IMR-90 (cell line): ENCODE measurements at regions not wholly inside any gene's neighbourhood (a gene's known extent, or its start where the extent isn't known, plus 50 kb on each side); places are given as distances from the start of the nearest gene placed in this dataset.

Experiments
- ATAC-seq: fragments of 200-7000 bp; cut with Tn5 transposase; 2 replicates; pipeline ENCODE4 v1.9.1; 2020; ENCODE audit warnings: low read depth, mild to moderate bottlenecking, moderate library complexity
- BruUV-seq: library from RNA; stranded (reverse); fragments of 400-500 nt; replicated peaks from 2 replicates; lab custom pipeline; 2021; lab: Mats Ljungman, UMichigan
- CTCF ChIA-PET: fragments of 300-600 bp; formaldehyde crosslinking; extraction: SDS; loops from one replicate; lab custom pipeline; 2021; ENCODE audit warnings: antibody characterized with exemption; lab: Yijun Ruan, JAX
- POLR2A ChIA-PET: fragments of 300-600 bp; sonication (Branson Sonifier 250); formaldehyde crosslinking; loops from one replicate; lab custom pipeline; 2022; ENCODE audit warnings: antibody characterized with exemption; ENCODE audit not compliant: unreplicated experiment; lab: Charles Lee
- DNase-seq: peaks from one replicate; pipeline ENCODE4 v3.0.0; 2013
- H2AFZ ChIP-seq: replicated peaks from 2 replicates; pipeline ENCODE3; 2013; ENCODE audit warnings: low read length, mild to moderate bottlenecking; ENCODE audit not compliant: poor library complexity
- H2AK5ac ChIP-seq: 2 replicates; pipeline ENCODE4 v1.6.1; 2013; ENCODE audit warnings: low read depth, low read length, inconsistent platforms
- H2AK9ac ChIP-seq: replicated peaks from 2 replicates; pipeline ENCODE3; 2013; ENCODE audit warnings: mild to moderate bottlenecking, low read depth, low read length, moderate library complexity; ENCODE audit not compliant: poor library complexity
- H2BK120ac ChIP-seq: 2 replicates; pipeline ENCODE4 v1.6.1; 2013; ENCODE audit warnings: low read depth, low read length, inconsistent platforms
- H2BK15ac ChIP-seq: 3 replicates; pipeline ENCODE4 v1.6.1; 2013; ENCODE audit warnings: low read depth, low read length, inconsistent platforms
- H2BK20ac ChIP-seq: 2 replicates; pipeline ENCODE4 v1.6.1; 2013; ENCODE audit warnings: low read depth, mild to moderate bottlenecking, inconsistent platforms, low read length, moderate library complexity
- H2BK5ac ChIP-seq: 2 replicates; pipeline ENCODE4 v1.6.1; 2013; ENCODE audit warnings: mild to moderate bottlenecking, low read depth, low read length, inconsistent platforms; ENCODE audit not compliant: poor library complexity, severe bottlenecking
- H3K14ac ChIP-seq: replicated peaks from 2 replicates; pipeline ENCODE4 v1.6.1; 2013; ENCODE audit warnings: low read depth, low read length, inconsistent platforms
- H3K18ac ChIP-seq: 2 replicates; pipeline ENCODE4 v1.6.1; 2013; ENCODE audit warnings: low read depth, low read length, control low read depth
- H3K23ac ChIP-seq: 2 replicates; pipeline ENCODE4 v1.6.1; 2013; ENCODE audit warnings: low read depth, low read length, inconsistent platforms
- H3K27ac ChIP-seq: 2 replicates; pipeline ENCODE4 v1.5.1; 2013; ENCODE audit warnings: mild to moderate bottlenecking, control low read depth, low read length; ENCODE audit not compliant: insufficient read depth
- H3K27me3 ChIP-seq: 2 replicates; pipeline ENCODE4 v1.6.1; 2013; ENCODE audit warnings: low read length; ENCODE audit not compliant: control insufficient read depth, insufficient read depth
- H3K36me3 ChIP-seq: 2 replicates; pipeline ENCODE4 v1.6.1; 2013; ENCODE audit warnings: low read length, mixed read lengths; ENCODE audit not compliant: control insufficient read depth, insufficient read depth
- H3K4ac ChIP-seq: 2 replicates; pipeline ENCODE4 v1.6.1; 2013; ENCODE audit warnings: low read depth, low read length, inconsistent platforms
- H3K4me1 ChIP-seq: 2 replicates; pipeline ENCODE4 v1.6.1; 2013; ENCODE audit warnings: low read length, mixed read lengths; ENCODE audit not compliant: control insufficient read depth, insufficient read depth
- H3K4me2 ChIP-seq: 2 replicates; pipeline ENCODE4 v1.6.1; 2013; ENCODE audit warnings: low read depth, mild to moderate bottlenecking, control low read depth, low read length, moderate library complexity
- H3K4me3 ChIP-seq: 2 replicates; pipeline ENCODE4 v1.5.1; 2013; ENCODE audit warnings: low read depth, mild to moderate bottlenecking, control low read depth, low read length, moderate library complexity; ENCODE audit not compliant: insufficient read depth
- H3K56ac ChIP-seq: 2 replicates; pipeline ENCODE4 v1.6.1; 2013; ENCODE audit warnings: low read length, inconsistent platforms; ENCODE audit not compliant: insufficient read depth; ENCODE audit errors: extremely low read depth
- H3K79me1 ChIP-seq, 2 experiments: 2 replicates each; pipeline ENCODE4 v1.6.1; 2013; ENCODE audit warnings: low read length in 2 of 2, inconsistent platforms in 1 of 2, low read depth in 1 of 2
- H3K9ac ChIP-seq: 2 replicates; pipeline ENCODE4 v1.6.1; 2013; ENCODE audit warnings: low read depth, low read length, control low read depth
- H3K9me1 ChIP-seq: 2 replicates; pipeline ENCODE4 v1.6.1; 2013; ENCODE audit warnings: low read length, inconsistent platforms; ENCODE audit not compliant: insufficient read depth
- H3K9me3 ChIP-seq: 2 replicates; pipeline ENCODE4 v1.6.1; 2013; ENCODE audit warnings: low read length; ENCODE audit not compliant: control insufficient read depth, insufficient read depth
- H4K20me1 ChIP-seq: 2 replicates; pipeline ENCODE4 v1.6.1; 2013; ENCODE audit warnings: low read length, inconsistent platforms; ENCODE audit not compliant: insufficient read depth
- H4K5ac ChIP-seq: 2 replicates; pipeline ENCODE4 v1.6.1; 2013; ENCODE audit warnings: mild to moderate bottlenecking, low read depth, low read length, control low read depth
- H4K8ac ChIP-seq, 2 experiments: 2 replicates each; pipeline ENCODE4 v1.6.1; 2013; ENCODE audit warnings: low read depth in 2 of 2, low read length in 2 of 2, control low read depth in 1 of 2, inconsistent platforms in 1 of 2
- H4K91ac ChIP-seq: 2 replicates; pipeline ENCODE4 v1.6.1; 2013; ENCODE audit warnings: low read depth, low read length, inconsistent platforms; ENCODE audit not compliant: insufficient read depth
- MAFK ChIP-seq: IDR thresholded peaks from 2 replicates; pipeline ENCODE4 v1.6.1; 2012; ENCODE audit warnings: low read depth, low read length, improper control_type of control experiment
- POLR2A ChIP-seq: IDR thresholded peaks from 2 replicates; pipeline ENCODE4 v1.6.1; 2012; ENCODE audit warnings: mild to moderate bottlenecking, low read depth, low read length
- RFX5 ChIP-seq: IDR thresholded peaks from 2 replicates; pipeline ENCODE4 v1.8.0; 2012; ENCODE audit warnings: low read depth, mild to moderate bottlenecking, low read length, moderate library complexity
- WGBS, 2 experiments: methylation state at CpG; one replicate each; pipeline versions ENCODE4 v1.1.5 to v1.1.7; 2013; ENCODE audit warnings: missing lambda C conversion rate in 2 of 2; ENCODE audit not compliant: insufficient read length in 1 of 2; ENCODE audit errors: extremely low coverage in 2 of 2; 5-methylcytosine and 5-hydroxymethylcytosine counted together
- dilution Hi-C: fragments of 300-500 bp; cut with HindIII; formaldehyde crosslinking; loops from one replicate; pipeline ENCODE4 v1.14.3; 2018; ENCODE audit warnings: low sequenced_read_pairs; ENCODE audit not compliant: unreplicated experiment
- in situ Hi-C: fragments of 300-500 bp; cut with MboI; formaldehyde crosslinking; loops from 3 replicates; pipeline ENCODE4 v1.14.3; 2019; ENCODE audit warnings: low sequenced_read_pairs, inconsistent platforms, mixed read lengths
- intact Hi-C: fragments of 100-400 bp; cut with micrococcal nuclease; formaldehyde crosslinking; loops from 2 replicates; pipeline ENCODE4 v1.10.0; 2022
- TF ChIP-seq, protein P1 (sequence below): fragments of 150-350 bp; IDR thresholded peaks from 2 replicates; pipeline ENCODE4 v1.6.1; 2016; ENCODE audit warnings: low read depth, mild to moderate bottlenecking, low read length, moderate library complexity, borderline replicate concordance
- TF ChIP-seq, protein P2 (sequence below): conservative IDR thresholded peaks from 2 replicates; pipeline ENCODE4 v1.5.1; 2012; ENCODE audit warnings: mild to moderate bottlenecking, low read depth, low read length, improper control_type of control experiment

DNA sequence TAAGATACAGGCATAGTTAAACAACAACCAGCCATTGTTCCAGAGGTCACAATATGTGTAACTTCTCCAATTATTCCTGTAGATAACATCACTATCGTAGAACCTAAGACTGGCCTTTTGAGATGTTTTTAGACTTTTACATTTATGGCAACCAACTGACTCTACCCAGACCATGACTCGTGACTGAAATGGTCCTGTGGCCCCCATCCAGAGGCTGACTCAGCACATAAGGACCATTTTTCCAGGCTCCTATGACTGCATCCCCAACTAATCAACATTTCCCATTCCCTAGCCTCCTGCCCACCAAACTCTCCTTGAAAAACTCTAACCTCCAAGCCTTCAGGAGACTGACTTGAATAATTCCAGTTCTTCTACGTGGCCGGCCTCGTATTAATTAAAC, 52.6 kb upstream of the NID2 start:
- peak; percentile 56 for DNase-seq
- peaks cover 25% of the 10 kb centered on the region for H3K4me1 ChIP-seq
- in situ Hi-C loops = no loop called here

More for the DNA sequence above, 52.6 kb upstream of the NID2 start:
- no peak overlapping the region for H3K4me3 ChIP-seq
- H2AK5ac ChIP-seq = peak overlapping the region; percentile 35; the same call in 1 of the 2 replicates
- H4K20me1 ChIP-seq = no peaks in the 10 kb centered on the region
- TF ChIP-seq, protein P1, sequence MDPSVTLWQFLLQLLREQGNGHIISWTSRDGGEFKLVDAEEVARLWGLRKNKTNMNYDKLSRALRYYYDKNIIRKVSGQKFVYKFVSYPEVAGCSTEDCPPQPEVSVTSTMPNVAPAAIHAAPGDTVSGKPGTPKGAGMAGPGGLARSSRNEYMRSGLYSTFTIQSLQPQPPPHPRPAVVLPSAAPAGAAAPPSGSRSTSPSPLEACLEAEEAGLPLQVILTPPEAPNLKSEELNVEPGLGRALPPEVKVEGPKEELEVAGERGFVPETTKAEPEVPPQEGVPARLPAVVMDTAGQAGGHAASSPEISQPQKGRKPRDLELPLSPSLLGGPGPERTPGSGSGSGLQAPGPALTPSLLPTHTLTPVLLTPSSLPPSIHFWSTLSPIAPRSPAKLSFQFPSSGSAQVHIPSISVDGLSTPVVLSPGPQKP = no peak
- TF ChIP-seq RFX5 (no peak), POLR2A (no peak), MAFK (peak; percentile 81)
- TF ChIP-seq, protein P2, sequence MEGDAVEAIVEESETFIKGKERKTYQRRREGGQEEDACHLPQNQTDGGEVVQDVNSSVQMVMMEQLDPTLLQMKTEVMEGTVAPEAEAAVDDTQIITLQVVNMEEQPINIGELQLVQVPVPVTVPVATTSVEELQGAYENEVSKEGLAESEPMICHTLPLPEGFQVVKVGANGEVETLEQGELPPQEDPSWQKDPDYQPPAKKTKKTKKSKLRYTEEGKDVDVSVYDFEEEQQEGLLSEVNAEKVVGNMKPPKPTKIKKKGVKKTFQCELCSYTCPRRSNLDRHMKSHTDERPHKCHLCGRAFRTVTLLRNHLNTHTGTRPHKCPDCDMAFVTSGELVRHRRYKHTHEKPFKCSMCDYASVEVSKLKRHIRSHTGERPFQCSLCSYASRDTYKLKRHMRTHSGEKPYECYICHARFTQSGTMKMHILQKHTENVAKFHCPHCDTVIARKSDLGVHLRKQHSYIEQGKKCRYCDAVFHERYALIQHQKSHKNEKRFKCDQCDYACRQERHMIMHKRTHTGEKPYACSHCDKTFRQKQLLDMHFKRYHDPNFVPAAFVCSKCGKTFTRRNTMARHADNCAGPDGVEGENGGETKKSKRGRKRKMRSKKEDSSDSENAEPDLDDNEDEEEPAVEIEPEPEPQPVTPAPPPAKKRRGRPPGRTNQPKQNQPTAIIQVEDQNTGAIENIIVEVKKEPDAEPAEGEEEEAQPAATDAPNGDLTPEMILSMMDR = no peak
- peaks cover 6% of the 10 kb centered on the region; the same call in 1 of the 2 replicates for H3K9me1 ChIP-seq
- no peak overlapping the region for H2AFZ ChIP-seq
- BruUV-seq = no TSS peak
- H4K8ac ChIP-seq = no peak overlapping the region
- no peak overlapping the region for H3K56ac ChIP-seq
- peak overlapping the region; percentile 33; the same call in 1 of the 2 replicates for H2BK20ac ChIP-seq
- H2BK15ac ChIP-seq = peak overlapping the region; percentile 21; the same call in 1 of the 3 replicates
- H3K9me3 ChIP-seq = no peaks in the 10 kb centered on the region
- ATAC-seq = no peak
- no peak overlapping the region for H4K5ac ChIP-seq
- H3K36me3 ChIP-seq = no peaks in the 10 kb centered on the region
- no peak overlapping the region for H3K27ac ChIP-seq
- H3K18ac ChIP-seq = no peak overlapping the region
- H3K4me2 ChIP-seq = no peak overlapping the region
- WGBS, 2 experiments = 36% methylated on average over 1 of the region's 5 CpGs; no CpG with 5 or more reads in 1 of the 2 experiments
- H3K79me1 ChIP-seq = 0 out of 4 replicates have a peak, but pooled peaks cover 0 to 3% of the 10 kb centered on the region in 2 experiments
- H2BK120ac ChIP-seq = peak overlapping the region; percentile 14; the same call in 1 of the 2 replicates
- no peak overlapping the region for H2BK5ac ChIP-seq
- H3K4ac ChIP-seq = peak overlapping the region; percentile 13; the same call in 1 of the 2 replicates
- ChIA-PET CTCF (no interaction called here), POLR2A (interaction anchor here (0.5 kb wide), 1 partner anchor 886 kb away, joined by 3 read pairs; no protein-coding TSS in a partner anchor)
- H3K27me3 ChIP-seq = no peaks in the 10 kb centered on the region
- intact Hi-C loops (no loop called here), dilution Hi-C loops (no loop called here)
- H3K14ac ChIP-seq = no peak overlapping the region
- H3K23ac ChIP-seq = no peak overlapping the region
- H4K91ac ChIP-seq = no peak overlapping the region
- no peak overlapping the region for H3K9ac ChIP-seq
- H2AK9ac ChIP-seq = no peak overlapping the region
